ENCODE measurements at regions not wholly inside any gene's neighbourhood (a gene's known extent, or its start where the extent isn't known, plus 50 kb on each side); places are given as distances from the start of the nearest gene placed in this dataset.

DNA sequence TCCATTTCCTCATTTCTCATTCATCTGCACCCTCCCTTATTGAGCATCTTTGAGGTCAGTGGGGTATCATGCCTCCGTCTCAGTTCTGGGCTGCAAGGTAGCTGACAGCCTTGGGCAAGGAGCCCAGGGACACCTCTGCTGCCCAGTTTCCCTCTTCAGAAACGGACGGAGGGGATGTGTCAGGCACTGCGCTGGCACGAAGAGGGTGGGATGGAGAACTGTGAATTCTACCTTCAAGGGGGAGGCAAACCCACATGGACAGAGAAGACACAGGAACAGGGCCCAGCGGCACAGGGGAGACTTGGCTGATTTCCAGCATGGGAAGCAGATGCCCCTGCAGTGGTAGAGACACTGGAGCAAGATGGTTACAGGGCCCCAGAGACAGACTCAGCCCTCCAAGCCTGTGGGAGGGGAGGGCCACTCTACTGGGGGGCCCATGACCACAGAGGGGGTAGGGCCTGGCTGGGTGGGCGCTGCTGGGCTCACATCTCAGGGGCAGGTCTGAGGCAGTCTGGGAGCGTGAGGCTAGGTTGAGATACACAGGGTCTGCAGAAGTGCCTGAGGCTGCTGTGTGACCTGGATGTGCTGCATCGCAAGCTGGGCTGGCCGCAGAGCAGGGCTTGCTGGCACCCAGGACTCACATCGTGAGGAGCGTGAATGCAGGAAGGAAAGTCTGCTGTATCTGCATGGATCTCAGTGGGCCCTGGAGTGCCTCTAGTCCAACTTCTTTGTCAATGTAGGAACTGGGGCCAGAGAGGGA is 92.3 kb downstream of the HS1BP3 start:
- no peaks in the 10 kb centered on the region for H3K79me2 ChIP-seq
- no peak overlapping the region for H2AFZ ChIP-seq
- no peaks in the 10 kb centered on the region for H3K36me3 ChIP-seq (ENCODE audit: control insufficient read depth, insufficient read depth, low read length)
- no peaks in the 10 kb centered on the region for H3K27me3 ChIP-seq (ENCODE audit: control insufficient read depth, insufficient read depth, low read length)
- H3K4me1 ChIP-seq: no peaks in the 10 kb centered on the region
- no peak overlapping the region for H3K4me2 ChIP-seq (ENCODE audit: low read length)
- no peak overlapping the region for H3K4me3 ChIP-seq (ENCODE audit: low read depth, low read length)
- TF ChIP-seq, protein P1, sequence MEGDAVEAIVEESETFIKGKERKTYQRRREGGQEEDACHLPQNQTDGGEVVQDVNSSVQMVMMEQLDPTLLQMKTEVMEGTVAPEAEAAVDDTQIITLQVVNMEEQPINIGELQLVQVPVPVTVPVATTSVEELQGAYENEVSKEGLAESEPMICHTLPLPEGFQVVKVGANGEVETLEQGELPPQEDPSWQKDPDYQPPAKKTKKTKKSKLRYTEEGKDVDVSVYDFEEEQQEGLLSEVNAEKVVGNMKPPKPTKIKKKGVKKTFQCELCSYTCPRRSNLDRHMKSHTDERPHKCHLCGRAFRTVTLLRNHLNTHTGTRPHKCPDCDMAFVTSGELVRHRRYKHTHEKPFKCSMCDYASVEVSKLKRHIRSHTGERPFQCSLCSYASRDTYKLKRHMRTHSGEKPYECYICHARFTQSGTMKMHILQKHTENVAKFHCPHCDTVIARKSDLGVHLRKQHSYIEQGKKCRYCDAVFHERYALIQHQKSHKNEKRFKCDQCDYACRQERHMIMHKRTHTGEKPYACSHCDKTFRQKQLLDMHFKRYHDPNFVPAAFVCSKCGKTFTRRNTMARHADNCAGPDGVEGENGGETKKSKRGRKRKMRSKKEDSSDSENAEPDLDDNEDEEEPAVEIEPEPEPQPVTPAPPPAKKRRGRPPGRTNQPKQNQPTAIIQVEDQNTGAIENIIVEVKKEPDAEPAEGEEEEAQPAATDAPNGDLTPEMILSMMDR (IDR thresholded peaks at IDR 0.05): no peak
- no peak overlapping the region for H3K27ac ChIP-seq
- H3K9me3 ChIP-seq (ENCODE audit: control insufficient read depth, low read length): no peaks in the 10 kb centered on the region
- no peak overlapping the region for H3K9ac ChIP-seq

DNA sequence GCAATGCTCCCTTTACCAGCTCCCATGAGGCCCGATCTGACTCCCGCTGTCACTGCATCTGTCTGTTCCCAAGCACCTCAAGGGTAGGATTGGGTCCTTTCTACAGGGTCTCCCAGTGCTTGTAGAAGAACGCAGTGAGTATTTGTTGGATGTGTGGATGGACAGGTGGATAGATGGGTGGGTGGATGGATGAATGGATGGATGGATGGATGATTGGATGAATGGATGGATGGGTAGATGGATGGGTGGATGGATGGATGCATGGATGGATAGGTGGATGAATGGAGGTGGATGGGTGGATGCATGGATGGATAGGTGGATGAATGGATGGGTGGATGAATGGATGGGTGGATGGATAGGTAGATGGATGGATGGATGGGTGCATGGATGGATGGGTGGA is 91.6 kb downstream of the HS1BP3 start:
- H3K4me1 ChIP-seq: no peaks in the 10 kb centered on the region
- H3K9me3 ChIP-seq (ENCODE audit: control insufficient read depth, low read length): no peaks in the 10 kb centered on the region
- H3K27me3 ChIP-seq (ENCODE audit: control insufficient read depth, insufficient read depth, low read length): no peaks in the 10 kb centered on the region
- H2AFZ ChIP-seq: no peak overlapping the region
- H3K4me3 ChIP-seq (ENCODE audit: low read depth, low read length): no peak overlapping the region
- H3K79me2 ChIP-seq: no peaks in the 10 kb centered on the region
- no peak overlapping the region for H3K9ac ChIP-seq
- TF ChIP-seq, protein P1 (IDR thresholded peaks at IDR 0.05): no peak
- no peak overlapping the region for H3K27ac ChIP-seq
- H3K4me2 ChIP-seq (ENCODE audit: low read length): no peak overlapping the region
- H3K36me3 ChIP-seq (ENCODE audit: control insufficient read depth, insufficient read depth, low read length): no peaks in the 10 kb centered on the region

DNA sequence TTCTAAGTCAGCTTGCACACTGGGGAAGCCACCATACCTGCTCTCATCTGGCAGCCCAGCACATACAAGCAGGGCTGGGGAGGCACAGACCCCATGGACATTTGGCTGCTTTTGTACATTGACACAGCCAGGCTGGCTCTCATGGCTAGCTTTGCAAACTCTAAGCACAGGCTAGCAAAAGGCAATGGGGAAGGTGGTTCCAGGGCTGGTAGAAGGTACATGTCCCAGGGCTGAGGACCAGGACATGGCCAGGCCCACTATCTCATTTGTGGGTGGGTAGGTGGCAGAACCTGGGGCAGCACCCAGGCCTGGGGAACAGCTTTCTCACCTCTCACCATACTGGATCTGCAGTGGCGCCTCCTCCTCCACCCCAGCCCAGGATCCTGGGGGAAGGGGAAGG is 90.9 kb downstream of the HS1BP3 start:
- no peaks in the 10 kb centered on the region for H3K79me2 ChIP-seq
- H3K36me3 ChIP-seq (ENCODE audit: control insufficient read depth, insufficient read depth, low read length): no peaks in the 10 kb centered on the region
- no peaks in the 10 kb centered on the region for H3K4me1 ChIP-seq
- no peak overlapping the region for H2AFZ ChIP-seq
- no peaks in the 10 kb centered on the region for H3K27me3 ChIP-seq (ENCODE audit: control insufficient read depth, insufficient read depth, low read length)
- H3K4me2 ChIP-seq (ENCODE audit: low read length): no peak overlapping the region
- TF ChIP-seq, protein P1 (IDR thresholded peaks at IDR 0.05): no peak
- H3K4me3 ChIP-seq (ENCODE audit: low read depth, low read length): no peak overlapping the region
- no peaks in the 10 kb centered on the region for H3K9me3 ChIP-seq (ENCODE audit: control insufficient read depth, low read length)
- H3K9ac ChIP-seq: no peak overlapping the region
- no peak overlapping the region for H3K27ac ChIP-seq

DNA sequence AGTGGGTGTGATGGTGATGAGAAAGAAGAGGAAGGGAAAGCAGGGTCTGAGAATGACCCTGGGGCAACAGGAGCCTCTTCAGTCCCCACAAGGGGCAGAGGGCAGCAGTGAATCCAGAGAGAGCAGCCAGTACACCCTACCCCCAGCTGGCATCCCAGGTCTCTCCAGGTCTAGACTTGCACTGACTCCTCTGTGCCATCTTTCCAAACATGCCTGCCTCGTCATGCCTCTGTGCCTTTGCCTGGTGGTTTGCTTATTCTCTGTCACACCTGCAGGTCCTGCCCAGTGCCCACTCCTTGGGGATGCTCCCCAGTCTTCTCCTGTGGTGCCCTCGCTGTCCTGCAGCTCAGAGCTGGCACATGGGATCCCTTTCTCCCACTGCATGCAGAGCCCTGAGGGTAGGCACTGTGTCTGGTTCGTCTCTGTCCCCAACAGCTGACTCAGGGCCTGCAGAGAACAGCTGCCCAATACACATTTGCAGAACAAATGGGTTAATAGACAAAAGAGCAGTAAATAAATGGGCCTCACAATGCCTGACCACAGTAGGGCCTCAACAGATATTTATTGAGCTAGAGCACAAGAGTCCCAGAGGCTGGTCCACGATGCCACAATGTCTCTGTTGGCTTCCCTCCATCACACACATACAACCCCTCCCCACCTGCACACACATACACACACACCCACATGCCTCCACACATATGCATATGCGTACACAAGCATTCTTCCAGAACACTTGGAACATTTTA is 89.8 kb downstream of the HS1BP3 start:
- no peaks in the 10 kb centered on the region for H3K36me3 ChIP-seq (ENCODE audit: control insufficient read depth, insufficient read depth, low read length)
- H3K9ac ChIP-seq: no peak overlapping the region
- no peak overlapping the region for H3K4me2 ChIP-seq (ENCODE audit: low read length)
- no peak overlapping the region for H2AFZ ChIP-seq
- no peaks in the 10 kb centered on the region for H3K27me3 ChIP-seq (ENCODE audit: control insufficient read depth, insufficient read depth, low read length)
- TF ChIP-seq, protein P1 (IDR thresholded peaks at IDR 0.05): no peak
- no peak overlapping the region for H3K4me3 ChIP-seq (ENCODE audit: low read depth, low read length)
- H3K4me1 ChIP-seq: no peaks in the 10 kb centered on the region
- H3K27ac ChIP-seq: no peak overlapping the region
- no peaks in the 10 kb centered on the region for H3K79me2 ChIP-seq
- H3K9me3 ChIP-seq (ENCODE audit: control insufficient read depth, low read length): no peaks in the 10 kb centered on the region
